ENCODE measurements at regions not wholly inside any gene's neighbourhood (a gene's known extent, or its start where the extent isn't known, plus 50 kb on each side); places are given as distances from the start of the nearest gene placed in this dataset.

DNA sequence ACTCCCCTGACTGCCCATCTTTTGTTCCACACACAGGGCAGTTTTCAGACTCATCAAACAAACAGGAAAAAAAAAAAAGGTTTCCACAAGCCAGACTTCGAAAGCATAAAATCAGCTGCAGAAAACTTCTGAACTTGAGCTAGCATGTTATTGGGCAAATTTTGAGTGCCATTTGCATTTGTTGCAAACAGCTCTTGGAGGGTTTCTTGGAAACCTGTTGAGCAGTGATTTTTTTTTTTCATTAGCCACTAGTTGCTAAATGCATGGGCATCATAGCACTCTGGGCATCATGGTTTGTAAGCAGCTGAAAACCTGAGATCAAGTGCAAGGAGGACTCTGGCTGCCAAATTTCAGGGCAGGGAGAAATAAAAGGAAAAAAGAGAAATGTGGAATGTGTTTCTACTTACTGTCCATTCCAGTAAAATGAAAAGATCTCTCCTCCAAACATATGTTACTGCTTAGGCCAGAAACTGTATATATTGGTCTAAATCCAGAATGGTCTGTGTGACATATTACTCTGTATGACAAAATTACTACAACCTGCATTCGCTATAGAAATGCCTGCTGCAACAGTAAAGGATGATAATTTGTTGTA lies 85.2 kb upstream of the SMIM23 start:
- ATAC-seq = no peak
- 40 to 73% (median 53%) methylated on average over 2 of the region's 2 CpGs for WGBS, 3 donors
- intact Hi-C loops (cut with DNase I) = no loop called here

DNA sequence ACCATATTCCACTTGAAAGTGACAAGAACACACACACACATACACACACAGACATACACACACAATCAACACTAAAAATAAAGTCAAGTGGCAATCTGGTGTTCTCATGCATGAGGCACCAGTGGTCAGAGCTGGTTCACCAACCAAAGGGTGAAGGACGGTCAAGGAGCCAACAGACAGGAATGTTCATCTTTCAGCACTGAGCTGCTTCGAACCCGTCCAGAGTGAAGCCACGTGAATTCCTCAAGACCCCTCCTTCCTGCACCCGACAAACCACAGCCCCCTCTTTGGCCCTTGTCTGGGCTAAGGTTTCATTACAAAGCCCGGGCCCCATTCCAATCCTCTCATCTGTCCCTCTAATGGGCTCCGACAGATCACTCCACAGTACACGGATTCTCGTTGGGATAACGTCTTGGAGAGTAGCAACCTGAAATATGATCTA lies 84.5 kb upstream of the SMIM23 start:
- intact Hi-C loops (cut with DNase I) = no loop called here
- Histone ChIP-seq H3K4me3 (no peak overlapping the region), H3K27ac (no peak overlapping the region), H3K36me3 (ENCODE audit: insufficient read depth in 1 of 2, low read depth in 1 of 2) (no peaks in the 10 kb centered on the region), H3K9me3 (no peaks in the 10 kb centered on the region), H3K4me1 (no peaks in the 10 kb centered on the region), H3K27me3 (ENCODE audit: insufficient read depth in 3 of 3, low read length in 2 of 3) (peaks cover 0 to 19% (median 0%) of the 10 kb centered on the region in 3 donors)
- DNase-seq (no peak), ATAC-seq (no peak)
- TF ChIP-seq, protein P1, sequence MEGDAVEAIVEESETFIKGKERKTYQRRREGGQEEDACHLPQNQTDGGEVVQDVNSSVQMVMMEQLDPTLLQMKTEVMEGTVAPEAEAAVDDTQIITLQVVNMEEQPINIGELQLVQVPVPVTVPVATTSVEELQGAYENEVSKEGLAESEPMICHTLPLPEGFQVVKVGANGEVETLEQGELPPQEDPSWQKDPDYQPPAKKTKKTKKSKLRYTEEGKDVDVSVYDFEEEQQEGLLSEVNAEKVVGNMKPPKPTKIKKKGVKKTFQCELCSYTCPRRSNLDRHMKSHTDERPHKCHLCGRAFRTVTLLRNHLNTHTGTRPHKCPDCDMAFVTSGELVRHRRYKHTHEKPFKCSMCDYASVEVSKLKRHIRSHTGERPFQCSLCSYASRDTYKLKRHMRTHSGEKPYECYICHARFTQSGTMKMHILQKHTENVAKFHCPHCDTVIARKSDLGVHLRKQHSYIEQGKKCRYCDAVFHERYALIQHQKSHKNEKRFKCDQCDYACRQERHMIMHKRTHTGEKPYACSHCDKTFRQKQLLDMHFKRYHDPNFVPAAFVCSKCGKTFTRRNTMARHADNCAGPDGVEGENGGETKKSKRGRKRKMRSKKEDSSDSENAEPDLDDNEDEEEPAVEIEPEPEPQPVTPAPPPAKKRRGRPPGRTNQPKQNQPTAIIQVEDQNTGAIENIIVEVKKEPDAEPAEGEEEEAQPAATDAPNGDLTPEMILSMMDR (IDR thresholded peaks at IDR 0.05) = no peak
- 31 to 43% (median 38%) methylated on average over 10 of the region's 10 CpGs for WGBS, 3 donors

More for the DNA sequence above, 85.2 kb upstream of the SMIM23 start:
- no peak overlapping the region for H3K4me3 ChIP-seq
- no peaks in the 10 kb centered on the region for H3K36me3 ChIP-seq (ENCODE audit: insufficient read depth in 1 of 2, low read depth in 1 of 2)
- H3K27me3 ChIP-seq (ENCODE audit: insufficient read depth in 3 of 3, low read length in 2 of 3) = peaks cover 0 to 19% (median 0%) of the 10 kb centered on the region in 3 donors
- TF ChIP-seq, protein P1 (IDR thresholded peaks at IDR 0.05) = no peak
- DNase-seq = no peak
- H3K9me3 ChIP-seq = no peaks in the 10 kb centered on the region
- H3K4me1 ChIP-seq = no peaks in the 10 kb centered on the region
- H3K27ac ChIP-seq = no peak overlapping the region

DNA sequence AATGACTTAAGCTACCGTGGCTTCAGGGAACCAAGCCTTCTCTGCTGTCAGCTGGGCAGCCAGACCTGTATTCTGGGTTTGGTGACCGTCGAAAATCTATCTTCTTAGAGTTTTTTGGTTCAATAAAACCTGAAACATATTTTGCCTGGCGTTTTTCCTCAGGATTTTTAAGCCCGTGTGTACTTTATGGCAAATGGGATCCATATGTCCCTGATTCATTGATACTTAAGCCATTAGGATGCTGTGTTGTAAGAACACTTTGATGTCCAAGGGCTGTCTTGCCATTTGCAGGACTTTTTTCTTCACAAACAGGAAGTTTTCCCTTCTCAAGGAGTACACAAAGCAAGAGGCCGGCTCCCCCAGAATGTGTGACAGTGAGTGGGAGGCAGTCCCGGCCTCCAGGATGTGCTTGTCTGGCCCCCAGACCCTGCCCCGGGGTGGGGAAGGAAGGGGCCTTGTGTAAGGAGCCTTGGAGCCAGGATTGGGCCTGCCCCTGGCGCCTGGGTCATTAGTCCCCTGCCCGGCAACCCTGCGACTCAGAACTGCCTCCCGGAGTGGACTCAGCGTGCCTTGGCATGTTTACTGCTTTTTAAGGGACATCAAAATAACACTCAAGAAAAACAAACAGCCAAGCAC lies 83.4 kb upstream of the SMIM23 start:
- Histone ChIP-seq H3K27ac (no peak overlapping the region), H3K36me3 (ENCODE audit: insufficient read depth in 1 of 2, low read depth in 1 of 2) (no peaks in the 10 kb centered on the region), H3K4me3 (no peak overlapping the region), H3K9me3 (no peaks in the 10 kb centered on the region), H3K4me1 (no peaks in the 10 kb centered on the region), H3K27me3 (ENCODE audit: insufficient read depth in 3 of 3, low read length in 2 of 3) (peaks cover 0 to 19% (median 0%) of the 10 kb centered on the region in 3 donors)
- DNase-seq (no peak), ATAC-seq (no peak)
- intact Hi-C loops (cut with DNase I) = no loop called here
- TF ChIP-seq, protein P1 (IDR thresholded peaks at IDR 0.05) = no peak
- 66 to 75% (median 68%) methylated on average over 13 of the region's 13 CpGs for WGBS, 3 donors

DNA sequence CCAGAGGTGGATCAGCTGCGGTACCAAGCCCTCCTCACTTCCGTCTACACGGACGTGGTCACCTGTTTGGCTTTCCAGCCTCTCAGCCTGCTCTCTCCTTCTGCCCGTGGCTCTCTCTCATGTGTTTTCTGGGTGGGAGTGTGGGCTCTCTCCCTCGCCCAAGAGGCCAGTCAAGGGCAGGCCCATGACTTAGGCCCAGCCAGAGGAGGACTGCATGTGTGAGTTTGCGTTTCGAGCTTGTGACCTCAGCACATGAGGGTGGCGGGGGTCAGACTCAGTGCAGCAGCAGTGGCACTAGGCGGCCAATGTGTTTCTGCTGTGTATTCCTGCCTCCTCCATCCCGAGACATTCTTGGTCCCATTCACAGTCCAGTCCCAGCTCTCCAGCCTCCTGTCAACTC lies 82.5 kb upstream of the SMIM23 start:
- Histone ChIP-seq H3K36me3 (ENCODE audit: insufficient read depth in 1 of 2, low read depth in 1 of 2) (no peaks in the 10 kb centered on the region), H3K27ac (no peak overlapping the region), H3K27me3 (ENCODE audit: insufficient read depth in 3 of 3, low read length in 2 of 3) (peaks cover 0 to 19% (median 0%) of the 10 kb centered on the region in 3 donors), H3K4me3 (no peak overlapping the region), H3K9me3 (no peaks in the 10 kb centered on the region), H3K4me1 (no peaks in the 10 kb centered on the region)
- TF ChIP-seq, protein P1 (IDR thresholded peaks at IDR 0.05) = no peak
- DNase-seq = no peak
- 91 to 92% (median 92%) methylated on average over 11 of the region's 11 CpGs for WGBS, 3 donors
- no peak for ATAC-seq
- intact Hi-C loops (cut with DNase I) = no loop called here
